ENCODE measurements at regions not wholly inside any gene's neighbourhood (a gene's known extent, or its start where the extent isn't known, plus 50 kb on each side); places are given as distances from the start of the nearest gene placed in this dataset.
"Not testable (repeated sequence)": the region's sequence is repeated elsewhere in the genome, so short reads cannot be mapped to it uniquely, and the experiment has no call there.

DNA sequence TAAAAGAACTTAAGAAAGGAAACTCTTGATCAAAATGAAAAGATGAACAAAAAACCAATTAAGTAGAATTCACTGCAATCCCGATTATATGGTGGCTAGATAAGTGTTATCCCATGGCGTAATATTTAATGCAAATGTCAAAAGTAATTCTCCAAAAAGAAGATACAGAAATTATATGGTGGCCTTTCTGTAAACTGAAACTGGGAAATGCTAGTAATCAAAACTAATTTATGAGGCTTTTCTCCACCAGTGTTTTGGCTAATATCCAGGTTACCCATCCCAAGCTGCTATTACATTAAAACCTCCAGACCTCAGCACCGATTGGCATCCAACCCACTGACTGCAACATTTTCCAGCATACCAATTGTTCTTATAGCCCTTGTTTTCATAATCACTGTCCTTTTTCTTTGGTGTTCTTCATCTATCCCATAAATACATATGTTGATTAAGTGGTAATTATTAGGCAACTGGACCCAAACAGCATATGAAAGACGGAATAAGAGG is 77.2 kb upstream of the TNRC6A start:
- no peaks in the 10 kb centered on the region for H3K4me1 ChIP-seq
- TF ChIP-seq POLR2AphosphoS5 (IDR thresholded peaks at IDR 0.05), result no peak
- intact Hi-C loops (cut with DNase I; ENCODE audit: low total_unique reads), result no loop called here
- H3K27me3 ChIP-seq (replicated peaks in 1 of 7), result peaks cover 0 to 15% (median 0%) of the 10 kb centered on the region in 7 donors
- H3K9me3 ChIP-seq, result no peaks in the 10 kb centered on the region
- H3K27ac ChIP-seq, result no peak overlapping the region
- 80 to 88% (median 85%) methylated on average over 4 of the region's 4 CpGs for WGBS, 5 donors
- no peaks in the 10 kb centered on the region for H3K36me3 ChIP-seq
- DNase-seq, result no peak
- H3K4me3 ChIP-seq, result no peak overlapping the region

DNA sequence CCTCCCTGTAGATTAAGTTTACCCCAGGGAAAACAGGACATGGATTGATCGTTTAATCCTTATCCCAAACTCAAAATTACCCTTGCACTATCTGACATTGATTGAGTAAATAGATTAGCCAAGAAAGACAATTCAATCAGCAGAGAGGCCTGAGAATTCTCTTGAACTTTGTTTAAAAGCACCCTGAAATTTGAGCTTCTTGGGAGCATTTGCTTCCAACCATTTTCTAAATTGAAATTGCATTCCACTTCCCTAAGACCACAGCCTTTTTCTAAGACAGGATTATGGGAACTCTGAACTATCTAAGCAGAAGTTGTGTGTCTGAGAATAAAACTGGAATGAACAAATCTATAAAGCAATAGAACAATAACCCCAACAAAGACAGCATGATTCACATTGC is 76.6 kb upstream of the TNRC6A start:
- Histone ChIP-seq H3K27me3 (replicated peaks in 1 of 7) (peaks cover 0 to 15% (median 0%) of the 10 kb centered on the region in 7 donors), H3K4me1 (no peaks in the 10 kb centered on the region), H3K36me3 (no peaks in the 10 kb centered on the region), H3K9me3 (no peaks in the 10 kb centered on the region), H3K4me3 (no peak overlapping the region), H3K27ac (no peak overlapping the region)
- no peak for TF ChIP-seq CTCF (IDR thresholded peaks at IDR 0.05 in 8 of 11, conservative IDR thresholded peaks at IDR 0.05 in 3 of 11)
- TF ChIP-seq POLR2A (IDR thresholded peaks at IDR 0.05), result no peak
- no peak for TF ChIP-seq POLR2AphosphoS5 (IDR thresholded peaks at IDR 0.05)
- intact Hi-C loops (cut with DNase I; ENCODE audit: low total_unique reads), result no loop called here
- DNase-seq, result no peak
- 47 to 58% (median 57%) methylated on average over 1 of the region's 1 CpG for WGBS, 5 donors

DNA sequence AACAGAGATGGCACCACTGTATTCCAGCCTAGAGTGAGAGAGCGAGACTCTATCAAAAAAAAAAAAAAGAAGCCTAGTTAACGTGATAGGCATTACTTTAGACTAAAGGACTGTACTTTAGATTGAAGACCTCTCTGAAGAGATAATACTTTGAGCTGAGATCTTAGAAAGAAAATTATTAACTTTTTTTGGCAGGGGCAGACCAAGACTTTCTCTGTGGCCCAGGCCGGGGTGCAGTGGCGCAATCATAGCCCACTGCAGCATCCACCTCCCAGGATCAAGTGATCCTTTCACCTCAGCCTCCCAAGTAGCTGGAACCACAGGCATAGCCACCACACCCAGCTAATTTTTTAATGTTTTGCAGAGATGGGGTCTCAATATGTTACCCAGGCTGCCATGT is 75.7 kb upstream of the TNRC6A start:
- Histone ChIP-seq H3K27me3 (replicated peaks in 1 of 7) (peaks cover 0 to 15% (median 0%) of the 10 kb centered on the region in 7 donors), H3K27ac (no peak overlapping the region), H3K4me1 (no peaks in the 10 kb centered on the region), H3K36me3 (no peaks in the 10 kb centered on the region), H3K4me3 (no peak overlapping the region), H3K9me3 (no peaks in the 10 kb centered on the region)
- DNase-seq, result no peak
- intact Hi-C loops (cut with DNase I; ENCODE audit: low total_unique reads), result no loop called here
- no peak for TF ChIP-seq POLR2AphosphoS5 (IDR thresholded peaks at IDR 0.05)
- TF ChIP-seq POLR2A (IDR thresholded peaks at IDR 0.05), result no peak
- no peak for TF ChIP-seq CTCF (IDR thresholded peaks at IDR 0.05 in 8 of 11, conservative IDR thresholded peaks at IDR 0.05 in 3 of 11)
- WGBS, 5 donors, result 89 to 95% (median 93%) methylated on average over 4 of the region's 4 CpGs

DNA sequence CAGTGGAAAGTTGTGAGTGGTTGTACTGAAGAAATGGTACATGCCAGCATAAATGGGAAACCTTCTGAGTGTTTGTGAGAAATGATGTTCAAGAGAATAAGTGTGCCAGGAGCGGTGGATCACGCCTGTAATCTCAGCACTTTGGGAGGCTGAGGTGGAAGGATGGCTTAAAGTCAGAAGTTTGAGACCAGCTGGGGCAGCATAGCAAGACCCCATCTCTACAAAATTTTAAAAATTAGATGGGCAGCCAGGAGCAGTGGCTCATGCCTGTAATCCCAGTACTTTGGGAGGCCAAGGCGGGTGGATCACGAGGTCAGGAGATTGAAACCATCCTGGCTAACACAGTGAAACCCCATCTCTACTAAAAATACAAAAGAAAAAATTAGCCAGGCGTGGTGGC is 63.5 kb upstream of the TNRC6A start:
- H3K27ac ChIP-seq; H3K36me3 ChIP-seq; H3K4me3 ChIP-seq; DNase-seq; H3K9me3 ChIP-seq; intact Hi-C loops (cut with DNase I; ENCODE audit: low total_unique reads): not testable (repeated sequence)
- Histone ChIP-seq H3K27me3 (replicated peaks in 1 of 7) (peaks cover 0 to 12% (median 9%) of the 10 kb centered on the region in 7 donors), H3K4me1 (peaks cover 0 to 18% (median 5%) of the 10 kb centered on the region in 6 donors)
- 85 to 97% (median 91%) methylated on average over 5 of the region's 5 CpGs for WGBS, 5 donors

- TF ChIP-seq POLR2A (IDR thresholded peaks at IDR 0.05) (no peak), CTCF (IDR thresholded peaks at IDR 0.05 in 8 of 11, conservative IDR thresholded peaks at IDR 0.05 in 3 of 11) (no peak), POLR2AphosphoS5 (IDR thresholded peaks at IDR 0.05) (no peak)
- intact Hi-C loops (cut with DNase I; ENCODE audit: low total_unique reads), result no loop called here
- DNase-seq, result no peak
These were observed 62.1 kb upstream of the TNRC6A start for GRCh38 chr16:24667244-24667764.

More at GRCh38 chr16:24667244-24667764, 62.1 kb upstream of the TNRC6A start:
- Histone ChIP-seq H3K4me3 (no peak overlapping the region), H3K4me1 (peaks cover 0 to 17% (median 4%) of the 10 kb centered on the region in 6 donors), H3K36me3 (no peaks in the 10 kb centered on the region), H3K9me3 (no peaks in the 10 kb centered on the region), H3K27ac (no peak overlapping the region), H3K27me3 (replicated peaks in 1 of 7) (peaks cover 0 to 26% (median 9%) of the 10 kb centered on the region in 7 donors)
- WGBS, 5 donors, result 78 to 86% (median 83%) methylated on average over 4 of the region's 4 CpGs

Data from spleen (tissue), 11 donors.